ENCODE measurements at regions not wholly inside any gene's neighbourhood (a gene's known extent, or its start where the extent isn't known, plus 50 kb on each side); places are given as distances from the start of the nearest gene placed in this dataset.
"Not testable (repeated sequence)": the region's sequence is repeated elsewhere in the genome, so short reads cannot be mapped to it uniquely, and the experiment has no call there.

DNA sequence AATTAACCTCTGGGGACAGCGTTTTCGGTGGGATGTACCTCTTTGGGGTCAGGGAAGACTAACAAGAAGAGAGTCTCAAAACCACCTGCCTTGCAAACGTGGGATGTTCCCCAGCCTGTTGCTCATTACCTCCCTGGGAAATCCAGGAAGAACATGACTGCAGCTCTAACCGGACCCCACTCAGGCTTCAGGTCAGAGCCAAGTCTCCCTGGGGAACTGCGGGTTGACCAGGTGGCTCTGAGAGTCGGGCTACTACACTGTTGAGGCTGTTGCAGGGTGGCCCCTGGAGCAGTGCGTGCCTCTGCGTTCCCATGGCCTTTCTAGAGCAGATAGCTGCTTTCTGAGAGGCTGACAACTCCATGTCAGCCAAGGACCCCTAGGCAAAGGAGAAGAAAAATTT is 309.1 kb downstream of the FOXL1 start:
- ChIA-PET CTCF (no interaction called here), POLR2A (no interaction called here)
- DNase-seq, result no peak
- Mint-ChIP-seq H3K27me3 (peaks cover 9 to 14% of the 10 kb centered on the region in 2 donors), H3K9me3 (peaks cover 0 to 8% (median 0%) of the 10 kb centered on the region in 3 donors), H3K4me1 (no peaks in the 10 kb centered on the region), H3K4me3 (no peak overlapping the region), H3K27ac (no peak overlapping the region), H3K36me3 (no peaks in the 10 kb centered on the region)
- Histone ChIP-seq H3K9me3 (no peaks in the 10 kb centered on the region), H3K36me3 (ENCODE audit: control insufficient read depth in 2 of 2, extremely low read depth in 1 of 2, insufficient read depth in 1 of 2, low read length in 1 of 2) (no peaks in the 10 kb centered on the region), H3K27me3 (replicated peaks in 1 of 2; ENCODE audit: control insufficient read depth in 2 of 2, extremely low read depth in 1 of 2, insufficient read depth in 2 of 2, low read length in 1 of 2) (peaks cover 0 to 23% of the 10 kb centered on the region in 2 experiments), H3K4me1 (ENCODE audit: control insufficient read depth in 1 of 2, extremely low read depth in 1 of 2, insufficient read depth in 2 of 2, low read length in 2 of 2) (no peaks in the 10 kb centered on the region), H3K27ac (ENCODE audit: low read length) (no peak overlapping the region), H3K4me3 (ENCODE audit: control insufficient read depth in 1 of 2, extremely low read depth in 1 of 2, low read length in 1 of 2) (no peak overlapping the region)
- no peak for ATAC-seq (replicated peaks in 1 of 4)
- WGBS (ENCODE audit: insufficient coverage), result 80% methylated on average over 8 of the region's 8 CpGs

DNA sequence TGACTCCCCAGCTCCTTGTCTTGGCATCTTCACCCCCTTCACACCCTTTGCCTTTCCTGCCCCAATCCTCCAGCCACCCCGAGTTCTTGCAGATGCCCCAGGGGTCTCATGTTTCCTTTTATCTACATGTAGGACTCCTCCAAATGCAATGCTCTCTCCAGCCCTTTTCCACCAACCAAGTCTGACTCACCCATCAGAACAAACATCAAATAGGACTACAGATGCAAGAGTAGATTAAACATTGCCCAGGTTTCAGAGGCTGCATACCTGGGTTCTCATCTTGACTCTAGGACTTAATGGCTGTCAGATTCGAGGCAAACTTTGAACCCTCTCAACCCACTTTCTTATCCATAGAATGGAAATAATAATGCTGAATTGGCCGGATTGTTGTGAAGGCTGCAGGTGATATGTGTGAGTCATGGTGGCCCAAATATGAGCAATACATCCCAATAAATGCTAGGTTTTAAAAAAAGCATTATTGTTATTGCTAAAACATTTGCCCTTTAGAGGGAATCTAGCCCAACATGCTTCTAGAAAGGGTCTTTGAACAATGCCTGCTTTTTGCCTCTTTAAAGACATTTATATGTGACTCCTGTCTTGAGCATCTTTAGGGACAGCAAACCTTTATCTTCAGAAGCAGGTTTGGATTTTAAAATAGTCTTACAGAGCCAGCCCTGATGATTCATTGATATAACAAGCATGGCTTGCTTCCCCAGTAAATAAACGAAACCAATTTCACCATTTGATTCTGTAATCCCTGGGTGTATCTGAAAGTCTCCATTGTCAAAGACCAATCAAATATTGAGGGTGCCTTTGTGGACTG is 310.1 kb downstream of the FOXL1 start:
- no peaks in the 10 kb centered on the region for H3K36me3 ChIP-seq (ENCODE audit: control insufficient read depth in 2 of 2, extremely low read depth in 1 of 2, insufficient read depth in 1 of 2, low read length in 1 of 2)
- CTCF ChIA-PET, result no interaction called here
- no peak for DNase-seq
- Mint-ChIP-seq H3K9me3 (peaks cover 0 to 8% (median 0%) of the 10 kb centered on the region in 3 donors), H3K4me1 (no peaks in the 10 kb centered on the region), H3K36me3 (no peaks in the 10 kb centered on the region), H3K27ac (no peak overlapping the region), H3K4me3 (no peak overlapping the region), H3K27me3 (peaks cover 7 to 11% of the 10 kb centered on the region in 2 donors)
- H3K9me3 ChIP-seq, result no peaks in the 10 kb centered on the region
- ATAC-seq (replicated peaks in 1 of 4), result no peak
- no peak overlapping the region for H3K27ac ChIP-seq (ENCODE audit: low read length)
- 33% methylated on average over 1 of the region's 4 CpGs for WGBS (ENCODE audit: insufficient coverage)
- peaks cover 0 to 19% of the 10 kb centered on the region in 2 experiments for H3K27me3 ChIP-seq (replicated peaks in 1 of 2; ENCODE audit: control insufficient read depth in 2 of 2, extremely low read depth in 1 of 2, insufficient read depth in 2 of 2, low read length in 1 of 2)
- H3K4me1 ChIP-seq (ENCODE audit: control insufficient read depth in 1 of 2, extremely low read depth in 1 of 2, insufficient read depth in 2 of 2, low read length in 2 of 2), result no peaks in the 10 kb centered on the region
- no peak overlapping the region for H3K4me3 ChIP-seq (ENCODE audit: control insufficient read depth in 1 of 2, extremely low read depth in 1 of 2, low read length in 1 of 2)
- POLR2A ChIA-PET, result no interaction called here

DNA sequence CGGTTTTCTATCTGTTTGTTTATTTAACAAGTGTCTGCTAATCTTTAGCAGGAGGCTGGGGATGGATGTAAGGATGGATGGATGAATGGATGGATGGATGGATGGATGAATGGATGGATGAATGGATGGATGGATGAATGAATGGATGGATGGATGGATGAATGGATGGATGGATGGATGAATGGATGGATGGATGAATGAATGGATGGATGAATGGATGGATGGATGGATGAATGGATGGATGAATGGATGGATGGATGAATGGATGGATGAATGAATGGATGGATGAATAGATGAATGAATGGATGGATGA is 310.7 kb downstream of the FOXL1 start:
- H3K4me1 Mint-ChIP-seq; H3K36me3 ChIP-seq (ENCODE audit: control insufficient read depth in 2 of 2, extremely low read depth in 1 of 2, insufficient read depth in 1 of 2, low read length in 1 of 2); H3K9me3 Mint-ChIP-seq; H3K36me3 Mint-ChIP-seq; H3K9me3 ChIP-seq; H3K4me1 ChIP-seq (ENCODE audit: control insufficient read depth in 1 of 2, extremely low read depth in 1 of 2, insufficient read depth in 2 of 2, low read length in 2 of 2); H3K27ac ChIP-seq (ENCODE audit: low read length); H3K27ac Mint-ChIP-seq; H3K4me3 ChIP-seq (ENCODE audit: control insufficient read depth in 1 of 2, extremely low read depth in 1 of 2, low read length in 1 of 2); POLR2A ChIA-PET; ATAC-seq (replicated peaks in 1 of 4); CTCF ChIA-PET; H3K4me3 Mint-ChIP-seq; DNase-seq: not testable (repeated sequence)
- H3K27me3 Mint-ChIP-seq, result peaks cover 8 to 12% of the 10 kb centered on the region in 2 donors
- WGBS (ENCODE audit: insufficient coverage), result 69% methylated on average over 1 of the region's 1 CpG
- H3K27me3 ChIP-seq (replicated peaks in 1 of 2; ENCODE audit: control insufficient read depth in 2 of 2, extremely low read depth in 1 of 2, insufficient read depth in 2 of 2, low read length in 1 of 2), result peaks cover 0 to 22% of the 10 kb centered on the region in 2 experiments

DNA sequence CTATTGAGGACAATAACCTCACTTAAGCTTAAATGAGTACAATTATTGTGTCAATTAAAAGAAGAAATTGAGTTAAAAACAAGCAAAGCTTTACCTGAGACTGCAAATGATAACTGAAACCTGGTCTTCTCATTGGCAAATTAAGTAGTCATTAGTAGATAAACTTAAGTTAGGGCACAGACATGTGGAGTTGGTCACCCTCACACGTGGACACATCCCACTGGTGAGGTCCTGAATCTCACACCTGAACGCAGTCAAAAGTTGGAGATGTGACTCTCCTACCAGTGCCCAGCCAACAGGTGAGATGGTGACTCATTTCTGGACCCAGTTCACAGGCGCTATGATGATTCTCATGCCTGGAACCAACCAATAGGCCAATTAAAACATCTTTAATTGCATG is 311.6 kb downstream of the FOXL1 start:
- H3K27ac ChIP-seq (ENCODE audit: low read length), result no peak overlapping the region
- peaks cover 0 to 8% (median 0%) of the 10 kb centered on the region in 3 donors for H3K9me3 Mint-ChIP-seq
- no peak overlapping the region for H3K27ac Mint-ChIP-seq
- no peaks in the 10 kb centered on the region for H3K4me1 Mint-ChIP-seq
- H3K9me3 ChIP-seq, result no peaks in the 10 kb centered on the region
- ATAC-seq (replicated peaks in 1 of 4) (no peak), DNase-seq (no peak)
- POLR2A ChIA-PET, result no interaction called here
- WGBS (ENCODE audit: insufficient coverage), result 77% methylated on average over 2 of the region's 3 CpGs
- CTCF ChIA-PET, result no interaction called here
- H3K27me3 ChIP-seq (replicated peaks in 1 of 2; ENCODE audit: control insufficient read depth in 2 of 2, extremely low read depth in 1 of 2, insufficient read depth in 2 of 2, low read length in 1 of 2), result peaks cover 0 to 20% of the 10 kb centered on the region in 2 experiments
- no peaks in the 10 kb centered on the region for H3K4me1 ChIP-seq (ENCODE audit: control insufficient read depth in 1 of 2, extremely low read depth in 1 of 2, insufficient read depth in 2 of 2, low read length in 2 of 2)
- H3K4me3 Mint-ChIP-seq, result no peak overlapping the region
- H3K36me3 Mint-ChIP-seq, result no peaks in the 10 kb centered on the region
- H3K27me3 Mint-ChIP-seq, result peaks cover 8 to 11% of the 10 kb centered on the region in 2 donors
- H3K36me3 ChIP-seq (ENCODE audit: control insufficient read depth in 2 of 2, extremely low read depth in 1 of 2, insufficient read depth in 1 of 2, low read length in 1 of 2), result no peaks in the 10 kb centered on the region
- no peak overlapping the region for H3K4me3 ChIP-seq (ENCODE audit: control insufficient read depth in 1 of 2, extremely low read depth in 1 of 2, low read length in 1 of 2)

DNA sequence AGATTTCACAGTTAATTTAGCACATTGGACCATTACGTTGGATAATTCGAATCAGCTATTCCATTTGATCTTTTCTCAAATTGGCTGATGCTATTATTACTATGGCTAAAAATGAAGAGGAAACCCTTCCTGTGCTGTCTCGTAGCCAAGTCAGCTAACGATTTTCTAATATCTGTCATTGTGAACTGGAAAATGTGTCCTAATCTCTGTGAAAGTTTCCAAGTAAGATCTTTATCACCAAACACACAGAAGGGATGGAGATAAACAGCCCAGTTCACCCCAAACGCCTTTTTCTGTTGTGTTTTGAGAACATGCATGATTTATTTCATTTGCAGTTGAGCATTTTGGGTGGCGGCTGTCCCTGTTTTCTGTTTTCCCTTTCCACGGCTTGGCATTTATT is 312.8 kb downstream of the FOXL1 start:
- peaks cover 0 to 22% of the 10 kb centered on the region in 2 experiments for H3K27me3 ChIP-seq (replicated peaks in 1 of 2; ENCODE audit: control insufficient read depth in 2 of 2, extremely low read depth in 1 of 2, insufficient read depth in 2 of 2, low read length in 1 of 2)
- Mint-ChIP-seq H3K9me3 (peaks cover 0 to 8% (median 0%) of the 10 kb centered on the region in 3 donors), H3K27ac (no peak overlapping the region), H3K27me3 (peaks cover 8 to 11% of the 10 kb centered on the region in 2 donors), H3K36me3 (no peaks in the 10 kb centered on the region), H3K4me3 (no peak overlapping the region), H3K4me1 (no peaks in the 10 kb centered on the region)
- H3K9me3 ChIP-seq, result no peaks in the 10 kb centered on the region
- ChIA-PET CTCF (no interaction called here), POLR2A (no interaction called here)
- H3K4me1 ChIP-seq (ENCODE audit: control insufficient read depth in 1 of 2, extremely low read depth in 1 of 2, insufficient read depth in 2 of 2, low read length in 2 of 2), result no peaks in the 10 kb centered on the region
- 77% methylated on average over 3 of the region's 7 CpGs for WGBS (ENCODE audit: insufficient coverage)
- H3K36me3 ChIP-seq (ENCODE audit: control insufficient read depth in 2 of 2, extremely low read depth in 1 of 2, insufficient read depth in 1 of 2, low read length in 1 of 2), result no peaks in the 10 kb centered on the region
- DNase-seq, result no peak
- ATAC-seq (replicated peaks in 1 of 4), result no peak
- no peak overlapping the region for H3K4me3 ChIP-seq (ENCODE audit: control insufficient read depth in 1 of 2, extremely low read depth in 1 of 2, low read length in 1 of 2)
- no peak overlapping the region for H3K27ac ChIP-seq (ENCODE audit: low read length)

DNA sequence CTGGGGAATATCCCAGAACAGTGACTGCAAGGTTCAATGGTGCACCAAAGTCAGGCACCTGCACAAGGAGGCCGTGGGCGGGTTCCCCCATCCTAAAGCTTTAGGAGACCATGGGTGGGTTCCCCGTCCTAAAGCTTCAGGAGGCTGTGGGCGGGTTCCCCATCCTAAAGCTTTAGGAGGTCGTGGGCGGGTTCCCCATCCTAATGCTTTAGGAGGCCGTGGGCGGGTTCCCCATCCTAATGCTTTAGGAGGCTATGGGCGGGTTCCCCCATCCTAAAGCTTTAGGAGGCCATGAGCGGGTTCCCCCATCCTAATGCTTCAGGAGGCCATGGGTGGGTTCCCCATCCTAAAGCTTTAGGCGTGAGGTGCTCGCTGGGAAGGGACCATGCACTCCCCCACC is 313.3 kb downstream of the FOXL1 start:
- peaks cover 0 to 8% (median 0%) of the 10 kb centered on the region in 3 donors for H3K9me3 Mint-ChIP-seq
- 74% methylated on average over 10 of the region's 12 CpGs for WGBS (ENCODE audit: insufficient coverage)
- ATAC-seq (replicated peaks in 1 of 4), result no peak
- Histone ChIP-seq H3K4me3 (ENCODE audit: control insufficient read depth in 1 of 2, extremely low read depth in 1 of 2, low read length in 1 of 2) (no peak overlapping the region), H3K4me1 (ENCODE audit: control insufficient read depth in 1 of 2, extremely low read depth in 1 of 2, insufficient read depth in 2 of 2, low read length in 2 of 2) (no peaks in the 10 kb centered on the region), H3K27ac (ENCODE audit: low read length) (no peak overlapping the region), H3K36me3 (ENCODE audit: control insufficient read depth in 2 of 2, extremely low read depth in 1 of 2, insufficient read depth in 1 of 2, low read length in 1 of 2) (no peaks in the 10 kb centered on the region), H3K27me3 (replicated peaks in 1 of 2; ENCODE audit: control insufficient read depth in 2 of 2, extremely low read depth in 1 of 2, insufficient read depth in 2 of 2, low read length in 1 of 2) (peaks cover 0 to 22% of the 10 kb centered on the region in 2 experiments), H3K9me3 (no peaks in the 10 kb centered on the region)
- no peak for DNase-seq
- no peak overlapping the region for H3K27ac Mint-ChIP-seq
- no peaks in the 10 kb centered on the region for H3K36me3 Mint-ChIP-seq
- POLR2A ChIA-PET, result no interaction called here
- H3K4me1 Mint-ChIP-seq, result no peaks in the 10 kb centered on the region
- CTCF ChIA-PET, result no interaction called here
- no peak overlapping the region for H3K4me3 Mint-ChIP-seq
- peaks cover 8 to 11% of the 10 kb centered on the region in 2 donors for H3K27me3 Mint-ChIP-seq

DNA sequence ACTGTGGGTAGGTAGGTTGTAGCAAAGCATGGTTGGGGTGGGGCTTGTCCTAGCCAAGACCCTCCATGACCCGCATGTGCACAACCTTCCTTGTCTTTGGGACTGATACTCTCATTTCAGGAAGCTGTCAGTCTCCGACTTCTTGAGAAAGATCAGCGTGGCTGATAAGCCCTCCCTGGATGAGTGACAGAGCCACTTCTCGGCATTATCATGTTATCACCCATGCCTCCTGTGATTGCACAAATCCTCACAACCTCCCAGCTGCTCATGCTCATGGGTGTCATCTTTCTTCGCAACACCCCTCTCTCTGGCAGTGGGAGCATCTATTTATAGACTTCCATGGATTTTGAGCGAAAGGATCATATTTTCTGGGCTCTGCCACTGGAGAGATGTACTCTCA is 314.2 kb downstream of the FOXL1 start:
- Histone ChIP-seq H3K27ac (ENCODE audit: low read length) (no peak overlapping the region), H3K27me3 (replicated peaks in 1 of 2; ENCODE audit: control insufficient read depth in 2 of 2, extremely low read depth in 1 of 2, insufficient read depth in 2 of 2, low read length in 1 of 2) (peaks cover 0 to 24% of the 10 kb centered on the region in 2 experiments), H3K4me3 (ENCODE audit: control insufficient read depth in 1 of 2, extremely low read depth in 1 of 2, low read length in 1 of 2) (no peak overlapping the region), H3K36me3 (ENCODE audit: control insufficient read depth in 2 of 2, extremely low read depth in 1 of 2, insufficient read depth in 1 of 2, low read length in 1 of 2) (no peaks in the 10 kb centered on the region), H3K9me3 (no peaks in the 10 kb centered on the region), H3K4me1 (ENCODE audit: control insufficient read depth in 1 of 2, extremely low read depth in 1 of 2, insufficient read depth in 2 of 2, low read length in 2 of 2) (no peaks in the 10 kb centered on the region)
- H3K4me3 Mint-ChIP-seq, result no peak overlapping the region
- ChIA-PET POLR2A (no interaction called here), CTCF (no interaction called here)
- H3K9me3 Mint-ChIP-seq, result peaks cover 0 to 8% (median 0%) of the 10 kb centered on the region in 3 donors
- H3K4me1 Mint-ChIP-seq, result no peaks in the 10 kb centered on the region
- no peaks in the 10 kb centered on the region for H3K36me3 Mint-ChIP-seq
- WGBS (ENCODE audit: insufficient coverage), result 79% methylated on average over 6 of the region's 6 CpGs
- ATAC-seq (replicated peaks in 1 of 4) (no peak), DNase-seq (no peak)
- H3K27ac Mint-ChIP-seq, result no peak overlapping the region
- H3K27me3 Mint-ChIP-seq, result peaks cover 8 to 11% of the 10 kb centered on the region in 2 donors

Measured in T-cell (primary cell).